ENCODE measurements at regions not wholly inside any gene's neighbourhood (a gene's known extent, or its start where the extent isn't known, plus 50 kb on each side); places are given as distances from the start of the nearest gene placed in this dataset.

DNA sequence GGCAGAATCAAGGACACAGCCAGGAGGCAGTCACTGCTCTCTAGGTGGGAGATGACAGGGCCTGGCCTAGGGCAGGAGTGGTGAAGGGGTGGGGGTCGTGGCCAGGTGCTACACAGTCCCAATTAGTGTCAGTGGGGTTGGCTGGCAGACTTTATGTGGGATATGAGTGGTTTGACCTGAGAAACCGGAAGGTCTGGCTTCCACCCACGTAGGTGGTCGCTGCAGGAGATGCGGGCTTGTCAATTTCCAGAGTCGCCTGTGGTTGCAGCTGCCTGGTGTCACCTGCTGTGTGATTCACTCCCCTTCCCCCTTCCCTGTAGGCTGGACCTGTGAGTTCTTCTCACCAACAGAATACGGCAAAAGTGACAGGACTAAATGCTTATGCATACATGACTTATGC is 124.3 kb downstream of the KLF6 start:
- TF ChIP-seq CTCF (IDR thresholded peaks at IDR 0.05) (no peak), POLR2A (IDR thresholded peaks at IDR 0.05) (no peak), POLR2AphosphoS5 (IDR thresholded peaks at IDR 0.05) (no peak)

Measured in suprapubic skin (tissue), 4 donors.